A673 (cell line): ENCODE measurements at regions not wholly inside any gene's neighbourhood (a gene's known extent, or its start where the extent isn't known, plus 50 kb on each side); places are given as distances from the start of the nearest gene placed in this dataset.

Experiments used
- EZH2 ChIP-seq: fragments of 200-600 bp; sonication (generic); IDR thresholded peaks from 2 replicates; pipeline ENCODE4 v1.6.1; 2017; ENCODE audit warnings: borderline replicate concordance, low read depth, mild to moderate bottlenecking, mixed read lengths, antibody characterized with exemption, low read length; ENCODE audit not compliant: poor library complexity, severe bottlenecking
- TF ChIP-seq, protein P1 (sequence below): fragments of 300-800, 200-600 bp; sonication (generic); conservative IDR thresholded peaks from 2 replicates; pipeline ENCODE4 v1.5.1; 2017; ENCODE audit warnings: low read depth, mild to moderate bottlenecking, antibody characterized with exemption, low read length, moderate library complexity, mixed read lengths

DNA sequence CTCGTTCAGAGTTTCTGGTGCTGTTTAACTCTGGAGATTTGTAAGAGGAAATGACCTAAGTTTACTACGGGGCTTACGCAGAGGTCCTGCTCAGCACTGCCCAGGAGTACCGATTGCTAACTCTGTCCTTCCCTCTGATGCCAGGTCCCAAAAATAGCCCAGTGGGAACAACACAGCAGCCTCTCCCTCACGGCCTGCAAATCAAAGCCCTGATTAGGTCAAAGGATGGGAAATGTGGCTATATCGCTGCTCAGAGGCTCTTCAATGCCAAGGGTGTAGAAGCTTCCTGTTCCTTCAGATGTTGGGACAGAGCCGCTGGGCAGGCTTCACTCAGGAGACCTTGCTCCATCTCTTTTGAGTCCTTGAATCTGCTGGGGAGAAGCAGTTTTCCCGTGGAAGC is 174.2 kb upstream of the KCNJ16 start:
- TF ChIP-seq, protein P1, sequence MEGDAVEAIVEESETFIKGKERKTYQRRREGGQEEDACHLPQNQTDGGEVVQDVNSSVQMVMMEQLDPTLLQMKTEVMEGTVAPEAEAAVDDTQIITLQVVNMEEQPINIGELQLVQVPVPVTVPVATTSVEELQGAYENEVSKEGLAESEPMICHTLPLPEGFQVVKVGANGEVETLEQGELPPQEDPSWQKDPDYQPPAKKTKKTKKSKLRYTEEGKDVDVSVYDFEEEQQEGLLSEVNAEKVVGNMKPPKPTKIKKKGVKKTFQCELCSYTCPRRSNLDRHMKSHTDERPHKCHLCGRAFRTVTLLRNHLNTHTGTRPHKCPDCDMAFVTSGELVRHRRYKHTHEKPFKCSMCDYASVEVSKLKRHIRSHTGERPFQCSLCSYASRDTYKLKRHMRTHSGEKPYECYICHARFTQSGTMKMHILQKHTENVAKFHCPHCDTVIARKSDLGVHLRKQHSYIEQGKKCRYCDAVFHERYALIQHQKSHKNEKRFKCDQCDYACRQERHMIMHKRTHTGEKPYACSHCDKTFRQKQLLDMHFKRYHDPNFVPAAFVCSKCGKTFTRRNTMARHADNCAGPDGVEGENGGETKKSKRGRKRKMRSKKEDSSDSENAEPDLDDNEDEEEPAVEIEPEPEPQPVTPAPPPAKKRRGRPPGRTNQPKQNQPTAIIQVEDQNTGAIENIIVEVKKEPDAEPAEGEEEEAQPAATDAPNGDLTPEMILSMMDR: no peak
- no peak for TF ChIP-seq EZH2
